ENCODE measurements at regions not wholly inside any gene's neighbourhood (a gene's known extent, or its start where the extent isn't known, plus 50 kb on each side); places are given as distances from the start of the nearest gene placed in this dataset.

- TF ChIP-seq CTCF (IDR thresholded peaks at IDR 0.05; ENCODE audit: low read depth, low read length): no peak
- H3K9me3 ChIP-seq (ENCODE audit: severe bottlenecking): no peaks in the 10 kb centered on the region
- DNase-seq: no peak
These were observed 1072.4 kb upstream of the ZEB2 start for GRCh38 chr2:145592361-145592760.

GRCh38 chr2:145591109-145591809 is 1071.3 kb upstream of the ZEB2 start:
- Histone ChIP-seq H3K4me3 (ENCODE audit: low read depth, low read length) (no peak overlapping the region), H3K36me3 (no peaks in the 10 kb centered on the region), H3K27ac (no peak overlapping the region), H3K9me3 (ENCODE audit: severe bottlenecking) (no peaks in the 10 kb centered on the region), H3K27me3 (ENCODE audit: insufficient read depth, low read depth, severe bottlenecking) (no peaks in the 10 kb centered on the region)
- no peak for TF ChIP-seq CTCF (IDR thresholded peaks at IDR 0.05; ENCODE audit: low read depth, low read length)
- no peak for DNase-seq

More at GRCh38 chr2:145592361-145592760, 1072.4 kb upstream of the ZEB2 start:
- H3K36me3 ChIP-seq: no peaks in the 10 kb centered on the region
- no peak overlapping the region for H3K27ac ChIP-seq
- no peaks in the 10 kb centered on the region for H3K27me3 ChIP-seq (ENCODE audit: insufficient read depth, low read depth, severe bottlenecking)
- no peak overlapping the region for H3K4me3 ChIP-seq (ENCODE audit: low read depth, low read length)

GRCh38 chr2:145587922-145588321 is 1068.0 kb upstream of the ZEB2 start:
- Histone ChIP-seq H3K27me3 (ENCODE audit: insufficient read depth, low read depth, severe bottlenecking) (no peaks in the 10 kb centered on the region), H3K4me3 (ENCODE audit: low read depth, low read length) (no peak overlapping the region), H3K9me3 (ENCODE audit: severe bottlenecking) (no peaks in the 10 kb centered on the region), H3K36me3 (no peaks in the 10 kb centered on the region), H3K27ac (no peak overlapping the region)
- DNase-seq: no peak
- no peak for TF ChIP-seq CTCF (IDR thresholded peaks at IDR 0.05; ENCODE audit: low read depth, low read length)

DNA sequence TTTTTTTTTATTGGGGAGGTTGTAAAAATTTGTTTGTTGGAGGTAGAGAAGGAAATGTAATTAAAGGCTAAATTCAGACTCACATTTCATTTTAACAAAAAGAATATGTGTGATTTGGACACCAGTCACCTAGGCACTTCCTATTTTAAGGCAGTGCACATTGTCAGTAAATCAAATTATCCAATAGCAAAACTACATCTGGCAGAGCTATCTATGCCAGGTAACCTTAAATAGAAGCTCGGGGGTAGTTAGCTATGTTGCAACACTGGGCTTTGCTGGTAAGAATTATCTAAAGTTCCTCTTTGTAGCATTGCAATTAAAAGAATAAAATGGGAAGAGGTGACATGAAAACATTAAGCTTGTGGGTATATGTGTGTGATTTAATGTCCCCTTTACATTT is 1064.4 kb upstream of the ZEB2 start:
- Histone ChIP-seq H3K36me3 (no peaks in the 10 kb centered on the region), H3K27ac (no peak overlapping the region), H3K9me3 (ENCODE audit: severe bottlenecking) (no peaks in the 10 kb centered on the region), H3K4me3 (ENCODE audit: low read depth, low read length) (no peak overlapping the region), H3K27me3 (ENCODE audit: insufficient read depth, low read depth, severe bottlenecking) (no peaks in the 10 kb centered on the region)
- no peak for TF ChIP-seq CTCF (IDR thresholded peaks at IDR 0.05; ENCODE audit: low read depth, low read length)
- DNase-seq: no peak

DNA sequence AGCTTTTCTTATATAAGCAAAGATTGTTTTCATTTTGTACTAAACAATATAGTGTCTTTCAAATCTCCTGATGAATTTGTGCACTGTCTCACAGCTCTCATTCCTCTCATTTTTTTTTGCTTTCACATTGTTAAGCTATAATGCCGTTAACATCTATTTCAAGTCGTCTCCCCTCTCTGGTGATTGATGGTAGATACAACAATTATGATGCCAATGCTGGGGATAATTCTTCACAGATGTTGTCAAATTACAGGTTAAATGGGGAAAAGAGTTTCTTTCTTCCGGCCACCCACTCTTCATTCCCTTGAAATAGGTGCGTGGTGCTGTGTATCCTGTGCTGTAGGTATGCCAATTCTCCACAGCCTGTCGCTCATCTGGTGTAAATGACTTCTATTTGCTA is 1053.7 kb upstream of the ZEB2 start:
- Histone ChIP-seq H3K4me3 (ENCODE audit: low read depth, low read length) (no peak overlapping the region), H3K9me3 (ENCODE audit: severe bottlenecking) (no peaks in the 10 kb centered on the region), H3K36me3 (no peaks in the 10 kb centered on the region), H3K27me3 (ENCODE audit: insufficient read depth, low read depth, severe bottlenecking) (no peaks in the 10 kb centered on the region), H3K27ac (no peak overlapping the region)
- TF ChIP-seq CTCF (IDR thresholded peaks at IDR 0.05; ENCODE audit: low read depth, low read length): no peak
- no peak for DNase-seq

DNA sequence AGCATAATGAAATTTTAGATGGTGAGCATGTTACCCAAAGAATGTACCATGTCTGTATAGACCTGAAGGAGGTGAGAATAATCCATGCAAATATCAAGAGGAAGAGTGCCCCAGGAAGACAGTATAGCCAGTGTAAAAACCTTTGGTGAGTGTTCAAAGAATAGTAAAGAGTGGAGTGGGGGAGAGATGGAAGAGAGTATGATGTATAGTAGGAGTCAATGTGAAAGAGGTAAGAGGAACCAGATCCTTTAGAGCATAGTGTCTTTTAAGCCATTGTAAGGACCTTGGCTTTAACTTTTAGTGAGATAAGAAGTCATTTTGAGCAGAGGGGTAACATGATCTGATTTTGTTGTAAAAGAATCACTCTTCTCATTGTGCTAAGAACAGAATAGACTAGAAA is 1052.3 kb upstream of the ZEB2 start:
- no peaks in the 10 kb centered on the region for H3K36me3 ChIP-seq
- H3K27ac ChIP-seq: no peak overlapping the region
- no peak overlapping the region for H3K4me3 ChIP-seq (ENCODE audit: low read depth, low read length)
- H3K9me3 ChIP-seq (ENCODE audit: severe bottlenecking): no peaks in the 10 kb centered on the region
- no peak for TF ChIP-seq CTCF (IDR thresholded peaks at IDR 0.05; ENCODE audit: low read depth, low read length)
- DNase-seq: no peak
- H3K27me3 ChIP-seq (ENCODE audit: insufficient read depth, low read depth, severe bottlenecking): no peaks in the 10 kb centered on the region

Data from WERI-Rb-1 (cell line).